HG03442 (cell line): ENCODE measurements at regions not wholly inside any gene's neighbourhood (a gene's known extent, or its start where the extent isn't known, plus 50 kb on each side); places are given as distances from the start of the nearest gene placed in this dataset.

Experiments
- ATAC-seq: cut with Tn5 transposase; IDR thresholded peaks from one replicate; pipeline ENCODE4 v1.9.1; 2021; ENCODE audit warnings: mild to moderate bottlenecking, moderate library complexity; ENCODE audit not compliant: unreplicated experiment

DNA sequence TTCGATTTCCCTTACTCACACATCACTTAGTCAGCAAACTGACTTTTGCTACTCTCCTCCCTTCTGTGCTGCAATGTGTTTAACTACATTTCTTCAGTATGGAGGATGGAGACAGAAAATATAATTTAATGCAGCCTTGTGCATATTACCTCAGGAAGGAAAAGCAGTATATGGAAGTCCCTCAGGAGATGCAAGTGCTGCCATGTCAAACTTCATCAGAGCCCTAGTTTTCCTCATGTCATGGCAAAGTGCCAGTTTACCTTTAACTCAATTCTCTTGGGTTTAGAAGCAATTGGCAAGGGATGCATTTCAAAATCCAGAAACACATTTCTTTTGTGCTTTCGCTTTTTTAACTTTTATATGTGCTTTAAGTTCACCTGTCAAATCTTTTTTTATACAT, 365.4 kb downstream of the ISL1 start:
- ATAC-seq: no peak
